Upper lobe of right lung (tissue), 1 donor: ENCODE measurements at regions not wholly inside any gene's neighbourhood (a gene's known extent, or its start where the extent isn't known, plus 50 kb on each side); places are given as distances from the start of the nearest gene placed in this dataset.

Experiments
- ATAC-seq: fragments of 200-7000 bp; cut with Tn5 transposase; one replicate; pipeline ENCODE4 v1.9.1; 2020; ENCODE audit warnings: mild to moderate bottlenecking, moderate library complexity
- DNase-seq: peaks from one replicate; pipeline ENCODE4 v3.0.0-alpha.2; 2020
- H3K27ac ChIP-seq: fragments of 200-600 bp; one replicate; pipeline ENCODE4 v1.8.0; 2022
- H3K27me3 ChIP-seq: fragments of 200-600 bp; one replicate; pipeline ENCODE4 v1.8.0; 2022; ENCODE audit warnings: mild to moderate bottlenecking
- H3K36me3 ChIP-seq: fragments of 200-600 bp; one replicate; pipeline ENCODE4 v1.8.0; 2022
- H3K4me1 ChIP-seq: fragments of 200-600 bp; one replicate; pipeline ENCODE4 v1.8.0; 2022
- H3K4me3 ChIP-seq: fragments of 200-600 bp; one replicate; pipeline ENCODE4 v1.8.0; 2022; ENCODE audit warnings: mild to moderate bottlenecking
- H3K9me3 ChIP-seq: fragments of 200-600 bp; one replicate; pipeline ENCODE4 v1.8.0; 2022
- intact Hi-C: fragments of 100-400 bp; cut with DNase I; formaldehyde crosslinking; loops from one replicate; pipeline ENCODE4 v1.11.0; 2022
- TF ChIP-seq, protein P1 (sequence below): fragments of 200-600 bp; IDR thresholded peaks from one replicate; pipeline ENCODE4 v1.8.0; 2022; ENCODE audit warnings: antibody characterized with exemption
- donor health status: DM: no; HTN: yes; CAD: no; lungs with severe emphysema.

DNA sequence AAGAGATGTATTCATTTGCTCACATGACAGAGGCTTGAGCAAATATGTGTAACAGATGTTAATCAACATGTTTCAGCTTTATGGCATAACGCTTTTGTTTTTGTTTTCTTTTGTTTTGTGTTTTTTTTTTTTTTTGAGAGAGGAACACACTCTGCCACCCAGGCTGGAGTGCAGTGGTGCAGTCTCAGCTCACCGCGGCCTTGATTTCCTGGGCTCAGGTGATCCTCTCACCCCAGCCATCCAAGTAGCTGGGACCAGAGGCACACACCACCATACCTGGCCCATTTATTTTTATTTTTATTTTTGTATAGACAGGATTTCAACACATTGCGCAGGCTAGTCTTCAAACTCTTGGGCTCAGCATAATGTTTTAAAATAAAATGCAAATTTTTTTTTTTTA, 1504.4 kb upstream of the CADM2 start:
- ATAC-seq (no peak), DNase-seq (no peak)
- TF ChIP-seq, protein P1, sequence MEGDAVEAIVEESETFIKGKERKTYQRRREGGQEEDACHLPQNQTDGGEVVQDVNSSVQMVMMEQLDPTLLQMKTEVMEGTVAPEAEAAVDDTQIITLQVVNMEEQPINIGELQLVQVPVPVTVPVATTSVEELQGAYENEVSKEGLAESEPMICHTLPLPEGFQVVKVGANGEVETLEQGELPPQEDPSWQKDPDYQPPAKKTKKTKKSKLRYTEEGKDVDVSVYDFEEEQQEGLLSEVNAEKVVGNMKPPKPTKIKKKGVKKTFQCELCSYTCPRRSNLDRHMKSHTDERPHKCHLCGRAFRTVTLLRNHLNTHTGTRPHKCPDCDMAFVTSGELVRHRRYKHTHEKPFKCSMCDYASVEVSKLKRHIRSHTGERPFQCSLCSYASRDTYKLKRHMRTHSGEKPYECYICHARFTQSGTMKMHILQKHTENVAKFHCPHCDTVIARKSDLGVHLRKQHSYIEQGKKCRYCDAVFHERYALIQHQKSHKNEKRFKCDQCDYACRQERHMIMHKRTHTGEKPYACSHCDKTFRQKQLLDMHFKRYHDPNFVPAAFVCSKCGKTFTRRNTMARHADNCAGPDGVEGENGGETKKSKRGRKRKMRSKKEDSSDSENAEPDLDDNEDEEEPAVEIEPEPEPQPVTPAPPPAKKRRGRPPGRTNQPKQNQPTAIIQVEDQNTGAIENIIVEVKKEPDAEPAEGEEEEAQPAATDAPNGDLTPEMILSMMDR = no peak
- Histone ChIP-seq H3K4me1 (no peaks in the 10 kb centered on the region), H3K36me3 (no peaks in the 10 kb centered on the region), H3K27ac (no peak overlapping the region), H3K27me3 (no peaks in the 10 kb centered on the region), H3K9me3 (no peaks in the 10 kb centered on the region), H3K4me3 (no peak overlapping the region)
- intact Hi-C loops = no loop called here

DNA sequence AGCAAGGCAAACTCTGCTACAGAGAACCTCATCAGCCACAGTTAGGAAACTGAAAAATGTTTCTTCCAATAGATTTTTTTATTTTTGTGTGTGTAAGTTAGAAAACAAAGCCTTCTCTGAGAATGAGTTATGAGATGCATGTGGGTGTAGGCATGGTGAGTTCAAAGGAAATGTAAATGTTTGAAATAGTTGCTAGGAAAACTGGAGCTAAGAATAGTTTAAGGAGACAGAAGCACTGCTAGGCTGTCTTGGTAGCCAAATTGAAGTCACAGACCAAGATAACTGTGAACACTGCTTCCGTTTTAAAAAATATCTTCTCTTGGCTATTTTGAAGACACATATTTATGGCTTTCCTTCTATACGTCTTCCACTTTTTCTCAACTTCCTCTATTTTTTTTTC, 1501.2 kb upstream of the CADM2 start:
- Histone ChIP-seq H3K27ac (no peak overlapping the region), H3K4me3 (no peak overlapping the region), H3K36me3 (no peaks in the 10 kb centered on the region), H3K27me3 (no peaks in the 10 kb centered on the region), H3K9me3 (no peaks in the 10 kb centered on the region), H3K4me1 (no peaks in the 10 kb centered on the region)
- intact Hi-C loops = no loop called here
- no peak for DNase-seq
- TF ChIP-seq, protein P1 = no peak
- no peak for ATAC-seq

DNA sequence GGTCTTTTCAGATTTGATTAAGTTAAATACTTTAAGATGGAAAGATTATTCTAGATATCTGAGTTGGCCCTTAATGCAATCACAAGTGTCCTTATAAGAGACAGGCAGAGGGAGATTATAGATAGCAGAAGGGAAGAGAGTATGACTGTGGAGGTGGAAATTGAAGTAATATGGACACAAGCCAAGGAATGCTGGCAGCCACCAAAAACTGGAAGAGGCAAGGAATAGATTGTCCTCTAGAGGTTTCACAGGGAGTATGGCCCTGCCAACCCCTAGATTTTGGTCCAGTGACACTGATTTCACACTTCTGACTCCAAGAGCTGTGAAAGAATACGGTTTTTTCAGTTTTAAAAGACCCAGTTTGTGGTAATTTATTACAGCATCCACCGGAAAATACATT, 1498.7 kb upstream of the CADM2 start:
- intact Hi-C loops = no loop called here
- no peak overlapping the region for H3K27ac ChIP-seq
- H3K9me3 ChIP-seq = no peaks in the 10 kb centered on the region
- TF ChIP-seq, protein P1 = no peak
- no peaks in the 10 kb centered on the region for H3K4me1 ChIP-seq
- DNase-seq = no peak
- ATAC-seq = no peak
- no peak overlapping the region for H3K4me3 ChIP-seq
- H3K36me3 ChIP-seq = no peaks in the 10 kb centered on the region
- no peaks in the 10 kb centered on the region for H3K27me3 ChIP-seq

DNA sequence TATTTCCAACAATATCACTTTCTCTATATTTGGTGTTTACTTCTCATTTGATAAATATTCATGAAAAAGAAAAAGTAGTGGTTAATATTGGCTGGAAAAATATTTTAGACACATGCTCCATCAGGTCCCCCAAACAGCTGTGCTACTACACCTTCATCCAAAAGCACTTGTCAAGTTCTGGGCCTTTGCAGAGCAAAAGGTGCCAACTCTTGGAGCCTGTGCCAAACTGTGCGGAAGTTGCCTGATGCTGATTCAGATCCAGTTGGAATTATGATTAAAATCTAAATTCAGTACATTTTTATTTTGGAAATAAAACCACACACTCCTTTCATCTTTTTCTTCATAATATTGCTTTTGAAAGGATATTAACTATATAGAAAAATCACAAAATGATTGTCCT, 1497.4 kb upstream of the CADM2 start:
- Histone ChIP-seq H3K27me3 (no peaks in the 10 kb centered on the region), H3K36me3 (no peaks in the 10 kb centered on the region), H3K27ac (no peak overlapping the region), H3K9me3 (no peaks in the 10 kb centered on the region), H3K4me3 (no peak overlapping the region), H3K4me1 (no peaks in the 10 kb centered on the region)
- DNase-seq = no peak
- ATAC-seq = no peak
- intact Hi-C loops = no loop called here
- TF ChIP-seq, protein P1 = no peak

DNA sequence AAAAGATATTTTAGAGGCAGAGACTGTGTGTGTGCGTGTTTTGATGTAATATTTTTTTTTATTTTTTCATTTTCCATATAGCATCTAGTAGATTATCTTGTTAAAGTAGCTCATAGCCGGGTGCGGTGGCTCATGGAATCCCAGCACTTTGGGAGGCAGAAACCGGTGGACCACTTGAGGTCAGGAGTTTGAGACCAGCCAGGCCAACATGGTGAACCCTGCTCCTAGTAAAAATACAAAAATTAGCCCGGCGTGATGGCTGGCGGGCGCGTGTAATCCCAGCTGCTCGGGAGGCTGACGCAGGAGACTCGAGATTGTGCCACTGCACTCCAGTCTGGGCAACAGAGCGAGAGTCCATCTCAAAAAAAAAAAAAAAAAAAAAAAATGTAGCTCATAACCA, 1481.2 kb upstream of the CADM2 start:
- ATAC-seq = no peak
- DNase-seq = no peak
- intact Hi-C loops = no loop called here
- Histone ChIP-seq H3K4me3 (no peak overlapping the region), H3K27me3 (no peaks in the 10 kb centered on the region), H3K27ac (no peak overlapping the region), H3K4me1 (no peaks in the 10 kb centered on the region), H3K36me3 (no peaks in the 10 kb centered on the region), H3K9me3 (no peaks in the 10 kb centered on the region)
- TF ChIP-seq, protein P1 = no peak

DNA sequence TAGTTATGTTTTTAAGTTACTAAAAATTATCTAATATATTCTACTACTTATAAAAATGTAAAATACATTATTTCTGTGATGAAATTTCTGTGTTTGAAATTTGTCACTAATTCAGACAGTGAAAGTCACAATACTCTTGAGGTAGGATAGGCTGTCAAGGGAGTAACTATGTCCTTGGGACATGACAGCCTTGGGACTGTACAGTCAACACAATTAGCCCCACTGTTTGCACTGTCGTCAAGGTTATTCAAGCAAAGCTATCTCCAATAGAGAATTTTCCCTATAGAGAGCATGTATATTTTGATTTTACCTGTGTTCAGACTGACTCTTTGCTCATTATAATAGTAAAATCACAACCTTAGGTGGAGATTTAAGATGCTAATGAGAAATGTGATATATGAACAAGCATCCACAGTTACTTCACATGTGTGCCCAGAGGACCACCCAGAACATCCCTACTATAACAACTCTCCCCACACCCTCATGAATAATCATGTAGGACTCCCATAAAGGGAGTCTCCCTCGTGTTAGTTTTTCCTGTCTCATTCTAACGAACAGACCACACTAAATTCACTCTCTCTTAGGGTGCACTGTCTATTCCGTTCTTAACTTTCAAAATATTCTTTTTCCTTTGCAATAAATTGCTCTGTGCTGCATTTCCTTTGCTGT, 1476.3 kb upstream of the CADM2 start:
- Histone ChIP-seq H3K27ac (no peak overlapping the region), H3K4me1 (no peaks in the 10 kb centered on the region), H3K27me3 (no peaks in the 10 kb centered on the region), H3K4me3 (no peak overlapping the region), H3K36me3 (no peaks in the 10 kb centered on the region), H3K9me3 (no peaks in the 10 kb centered on the region)
- no peak for ATAC-seq
- TF ChIP-seq, protein P1 = no peak
- no peak for DNase-seq
- intact Hi-C loops = no loop called here
